ENCODE measurements at regions not wholly inside any gene's neighbourhood (a gene's known extent, or its start where the extent isn't known, plus 50 kb on each side); places are given as distances from the start of the nearest gene placed in this dataset.

DNA sequence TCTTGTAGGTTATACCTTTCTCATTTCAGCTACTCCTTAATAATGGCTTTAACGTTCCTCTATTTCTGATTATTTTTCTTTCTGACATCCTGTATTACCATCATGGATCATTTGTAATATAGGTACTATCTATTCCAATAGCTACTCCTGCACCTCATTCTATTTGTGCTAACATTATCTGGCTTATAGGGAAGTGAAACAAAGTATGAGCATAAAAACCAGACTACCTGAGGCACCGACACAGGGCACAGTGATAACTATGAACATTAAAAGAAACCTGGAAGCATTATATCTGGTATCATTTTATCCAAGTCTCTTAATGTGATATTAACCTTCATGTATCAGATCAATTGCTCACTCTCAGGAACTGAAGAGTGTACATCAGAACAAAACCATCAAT lies 407.3 kb downstream of the DMRT2 start:
- no peaks in the 10 kb centered on the region for H3K36me3 ChIP-seq (ENCODE audit: control insufficient read depth in 4 of 4, insufficient read depth in 3 of 4, low read depth in 1 of 4, low read length in 3 of 4)
- no peaks in the 10 kb centered on the region for H3K9me3 ChIP-seq (ENCODE audit: control insufficient read depth in 4 of 4, low read length in 3 of 4)
- H3K9ac ChIP-seq (ENCODE audit: low read depth in 1 of 2, low read length in 2 of 2): no peak overlapping the region
- H3K4me1 ChIP-seq (ENCODE audit: control insufficient read depth in 4 of 4, insufficient read depth in 4 of 4, low read length in 3 of 4): no peaks in the 10 kb centered on the region
- TF ChIP-seq RAD21 (IDR thresholded peaks at IDR 0.05) (no peak), GABPA (IDR thresholded peaks at IDR 0.05 in 1 of 2, conservative IDR thresholded peaks at IDR 0.05 in 1 of 2) (no peak), HNF4G (IDR thresholded peaks at IDR 0.05) (no peak), JUND (IDR thresholded peaks at IDR 0.05) (no peak), FOXA2 (IDR thresholded peaks at IDR 0.05) (no peak), RXRA (IDR thresholded peaks at IDR 0.05) (no peak), HNF4A (conservative IDR thresholded peaks at IDR 0.05) (no peak), YY1 (IDR thresholded peaks at IDR 0.05) (no peak), SP1 (IDR thresholded peaks at IDR 0.05) (no peak), FOXA1 (IDR thresholded peaks at IDR 0.05) (no peak), NR2F2 (IDR thresholded peaks at IDR 0.05) (no peak), TAF1 (conservative IDR thresholded peaks at IDR 0.05) (no peak)
- TF ChIP-seq, protein P1, sequence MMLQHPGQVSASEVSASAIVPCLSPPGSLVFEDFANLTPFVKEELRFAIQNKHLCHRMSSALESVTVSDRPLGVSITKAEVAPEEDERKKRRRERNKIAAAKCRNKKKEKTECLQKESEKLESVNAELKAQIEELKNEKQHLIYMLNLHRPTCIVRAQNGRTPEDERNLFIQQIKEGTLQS (IDR thresholded peaks at IDR 0.05): no peak
- TF ChIP-seq, protein P2, sequence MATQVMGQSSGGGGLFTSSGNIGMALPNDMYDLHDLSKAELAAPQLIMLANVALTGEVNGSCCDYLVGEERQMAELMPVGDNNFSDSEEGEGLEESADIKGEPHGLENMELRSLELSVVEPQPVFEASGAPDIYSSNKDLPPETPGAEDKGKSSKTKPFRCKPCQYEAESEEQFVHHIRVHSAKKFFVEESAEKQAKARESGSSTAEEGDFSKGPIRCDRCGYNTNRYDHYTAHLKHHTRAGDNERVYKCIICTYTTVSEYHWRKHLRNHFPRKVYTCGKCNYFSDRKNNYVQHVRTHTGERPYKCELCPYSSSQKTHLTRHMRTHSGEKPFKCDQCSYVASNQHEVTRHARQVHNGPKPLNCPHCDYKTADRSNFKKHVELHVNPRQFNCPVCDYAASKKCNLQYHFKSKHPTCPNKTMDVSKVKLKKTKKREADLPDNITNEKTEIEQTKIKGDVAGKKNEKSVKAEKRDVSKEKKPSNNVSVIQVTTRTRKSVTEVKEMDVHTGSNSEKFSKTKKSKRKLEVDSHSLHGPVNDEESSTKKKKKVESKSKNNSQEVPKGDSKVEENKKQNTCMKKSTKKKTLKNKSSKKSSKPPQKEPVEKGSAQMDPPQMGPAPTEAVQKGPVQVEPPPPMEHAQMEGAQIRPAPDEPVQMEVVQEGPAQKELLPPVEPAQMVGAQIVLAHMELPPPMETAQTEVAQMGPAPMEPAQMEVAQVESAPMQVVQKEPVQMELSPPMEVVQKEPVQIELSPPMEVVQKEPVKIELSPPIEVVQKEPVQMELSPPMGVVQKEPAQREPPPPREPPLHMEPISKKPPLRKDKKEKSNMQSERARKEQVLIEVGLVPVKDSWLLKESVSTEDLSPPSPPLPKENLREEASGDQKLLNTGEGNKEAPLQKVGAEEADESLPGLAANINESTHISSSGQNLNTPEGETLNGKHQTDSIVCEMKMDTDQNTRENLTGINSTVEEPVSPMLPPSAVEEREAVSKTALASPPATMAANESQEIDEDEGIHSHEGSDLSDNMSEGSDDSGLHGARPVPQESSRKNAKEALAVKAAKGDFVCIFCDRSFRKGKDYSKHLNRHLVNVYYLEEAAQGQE (IDR thresholded peaks at IDR 0.05): no peak
- TF ChIP-seq, protein P3, sequence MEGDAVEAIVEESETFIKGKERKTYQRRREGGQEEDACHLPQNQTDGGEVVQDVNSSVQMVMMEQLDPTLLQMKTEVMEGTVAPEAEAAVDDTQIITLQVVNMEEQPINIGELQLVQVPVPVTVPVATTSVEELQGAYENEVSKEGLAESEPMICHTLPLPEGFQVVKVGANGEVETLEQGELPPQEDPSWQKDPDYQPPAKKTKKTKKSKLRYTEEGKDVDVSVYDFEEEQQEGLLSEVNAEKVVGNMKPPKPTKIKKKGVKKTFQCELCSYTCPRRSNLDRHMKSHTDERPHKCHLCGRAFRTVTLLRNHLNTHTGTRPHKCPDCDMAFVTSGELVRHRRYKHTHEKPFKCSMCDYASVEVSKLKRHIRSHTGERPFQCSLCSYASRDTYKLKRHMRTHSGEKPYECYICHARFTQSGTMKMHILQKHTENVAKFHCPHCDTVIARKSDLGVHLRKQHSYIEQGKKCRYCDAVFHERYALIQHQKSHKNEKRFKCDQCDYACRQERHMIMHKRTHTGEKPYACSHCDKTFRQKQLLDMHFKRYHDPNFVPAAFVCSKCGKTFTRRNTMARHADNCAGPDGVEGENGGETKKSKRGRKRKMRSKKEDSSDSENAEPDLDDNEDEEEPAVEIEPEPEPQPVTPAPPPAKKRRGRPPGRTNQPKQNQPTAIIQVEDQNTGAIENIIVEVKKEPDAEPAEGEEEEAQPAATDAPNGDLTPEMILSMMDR (IDR thresholded peaks at IDR 0.05; ENCODE audit: low read depth, low read length, missing input control): no peak
- no peaks in the 10 kb centered on the region for H3K27me3 ChIP-seq (ENCODE audit: control insufficient read depth in 4 of 4, insufficient read depth in 4 of 4, low read length in 3 of 4)
- H3K4me3 ChIP-seq (ENCODE audit: low read depth in 1 of 3, low read length in 3 of 3): no peak overlapping the region
- no peak for DNase-seq (ENCODE audit: low spot score)
- no peak overlapping the region for H3K27ac ChIP-seq (ENCODE audit: low read depth in 1 of 2, low read length in 2 of 2)
- WGBS: 83% methylated on average over 2 of the region's 2 CpGs

DNA sequence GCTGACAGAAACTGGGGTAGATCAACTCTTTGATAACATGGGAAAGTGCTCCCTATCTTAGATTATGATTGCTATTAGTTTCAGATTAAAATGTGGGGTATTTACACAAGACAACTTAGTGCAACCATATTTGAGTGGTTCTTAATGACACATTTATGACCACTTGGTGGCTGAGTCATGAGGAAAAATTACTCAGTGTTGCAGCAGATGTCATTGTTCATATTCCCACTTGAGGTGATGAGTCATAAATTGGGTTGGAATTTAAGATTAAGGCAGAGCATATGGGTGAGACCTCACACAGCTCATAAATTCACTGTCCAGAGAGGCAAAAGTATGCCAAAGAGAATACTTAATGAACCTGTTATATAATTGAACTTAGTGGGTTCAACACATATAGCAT lies 408.3 kb downstream of the DMRT2 start:
- Histone ChIP-seq H3K4me3 (ENCODE audit: low read depth in 1 of 3, low read length in 3 of 3) (no peak overlapping the region), H3K9me3 (ENCODE audit: control insufficient read depth in 4 of 4, low read length in 3 of 4) (no peaks in the 10 kb centered on the region), H3K27me3 (ENCODE audit: control insufficient read depth in 4 of 4, insufficient read depth in 4 of 4, low read length in 3 of 4) (no peaks in the 10 kb centered on the region), H3K27ac (ENCODE audit: low read depth in 1 of 2, low read length in 2 of 2) (no peak overlapping the region), H3K36me3 (ENCODE audit: control insufficient read depth in 4 of 4, insufficient read depth in 3 of 4, low read depth in 1 of 4, low read length in 3 of 4) (no peaks in the 10 kb centered on the region), H3K4me1 (ENCODE audit: control insufficient read depth in 4 of 4, insufficient read depth in 4 of 4, low read length in 3 of 4) (no peaks in the 10 kb centered on the region), H3K9ac (ENCODE audit: low read depth in 1 of 2, low read length in 2 of 2) (no peak overlapping the region)
- TF ChIP-seq JUND (IDR thresholded peaks at IDR 0.05) (no peak), FOXA2 (IDR thresholded peaks at IDR 0.05) (no peak)
- no peak for DNase-seq (ENCODE audit: low spot score)

Measured in liver (tissue), 8 donors.